ENCODE measurements at regions not wholly inside any gene's neighbourhood (a gene's known extent, or its start where the extent isn't known, plus 50 kb on each side); places are given as distances from the start of the nearest gene placed in this dataset.

GRCh38 chr10:108060246-108060645, 895.7 kb upstream of the SORCS1 start:
- 35 to 54% (median 48%) methylated on average over 1 of the region's 1 CpG for WGBS, 3 donors
- TF ChIP-seq CTCF (IDR thresholded peaks at IDR 0.05) (no peak), POLR2A (IDR thresholded peaks at IDR 0.05) (no peak), EP300 (IDR thresholded peaks at IDR 0.05) (no peak)
- no peak for DNase-seq
- no peaks in the 10 kb centered on the region for H3K27me3 ChIP-seq
- H3K36me3 ChIP-seq = no peaks in the 10 kb centered on the region
- H3K4me3 ChIP-seq = no peak overlapping the region
- intact Hi-C loops (cut with DNase I) = no loop called here
- no peak overlapping the region for H3K27ac ChIP-seq
- H3K4me1 ChIP-seq (ENCODE audit: insufficient read depth) = no peaks in the 10 kb centered on the region
- H3K9me3 ChIP-seq = no peaks in the 10 kb centered on the region

DNA sequence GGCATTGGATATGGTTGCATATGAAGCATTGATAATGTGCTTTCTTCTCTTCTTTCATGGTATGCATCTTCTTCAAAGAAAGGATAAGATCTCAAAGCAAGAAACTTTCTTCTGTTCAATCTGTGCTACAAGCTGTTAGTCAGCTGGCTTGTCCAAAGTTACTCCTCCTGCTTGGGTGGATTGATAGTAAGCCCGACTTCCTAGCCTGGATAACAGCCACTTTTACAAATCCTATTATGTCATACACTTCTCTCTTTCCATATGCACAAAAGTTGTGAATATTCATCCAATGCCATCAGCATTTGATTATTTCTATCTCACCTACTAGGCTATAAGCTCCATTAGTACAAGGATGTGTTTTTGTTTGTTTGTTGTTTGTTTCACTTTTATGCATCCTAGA, 891.0 kb upstream of the SORCS1 start:
- WGBS, 3 donors = 47 to 49% (median 48%) methylated on average over 1 of the region's 1 CpG
- Histone ChIP-seq H3K36me3 (no peaks in the 10 kb centered on the region), H3K27ac (no peak overlapping the region), H3K27me3 (no peaks in the 10 kb centered on the region), H3K4me3 (no peak overlapping the region), H3K9me3 (no peaks in the 10 kb centered on the region), H3K4me1 (ENCODE audit: insufficient read depth) (no peaks in the 10 kb centered on the region)
- DNase-seq = no peak
- intact Hi-C loops (cut with DNase I) = no loop called here
- TF ChIP-seq POLR2A (IDR thresholded peaks at IDR 0.05) (no peak), EP300 (IDR thresholded peaks at IDR 0.05) (no peak), CTCF (IDR thresholded peaks at IDR 0.05) (no peak)

DNA sequence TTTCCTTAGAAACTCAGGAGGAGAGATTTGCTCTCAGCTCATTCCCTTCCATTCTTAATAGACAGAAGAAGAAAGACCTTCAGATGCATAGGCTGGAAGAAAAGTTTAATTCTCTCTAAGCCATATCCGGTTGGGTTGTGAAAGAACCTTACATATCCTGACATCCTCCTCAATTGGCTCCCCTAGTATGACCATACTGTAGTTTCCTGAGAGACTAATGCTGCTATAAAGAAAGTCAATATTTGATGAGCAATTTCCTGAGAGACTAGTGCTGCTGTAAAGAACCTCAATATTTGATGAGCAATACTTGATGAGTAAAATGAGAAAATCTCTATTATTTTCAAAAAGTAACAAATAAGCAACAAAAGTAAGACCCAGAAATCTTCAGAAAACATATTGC, 888.5 kb upstream of the SORCS1 start:
- TF ChIP-seq EP300 (IDR thresholded peaks at IDR 0.05) (no peak), POLR2A (IDR thresholded peaks at IDR 0.05) (no peak), CTCF (IDR thresholded peaks at IDR 0.05) (no peak)
- Histone ChIP-seq H3K27me3 (no peaks in the 10 kb centered on the region), H3K4me1 (ENCODE audit: insufficient read depth) (no peaks in the 10 kb centered on the region), H3K27ac (no peak overlapping the region), H3K4me3 (no peak overlapping the region), H3K9me3 (no peaks in the 10 kb centered on the region), H3K36me3 (no peaks in the 10 kb centered on the region)
- intact Hi-C loops (cut with DNase I) = no loop called here
- 81 to 91% (median 85%) methylated on average over 1 of the region's 1 CpG for WGBS, 3 donors
- no peak for DNase-seq

DNA sequence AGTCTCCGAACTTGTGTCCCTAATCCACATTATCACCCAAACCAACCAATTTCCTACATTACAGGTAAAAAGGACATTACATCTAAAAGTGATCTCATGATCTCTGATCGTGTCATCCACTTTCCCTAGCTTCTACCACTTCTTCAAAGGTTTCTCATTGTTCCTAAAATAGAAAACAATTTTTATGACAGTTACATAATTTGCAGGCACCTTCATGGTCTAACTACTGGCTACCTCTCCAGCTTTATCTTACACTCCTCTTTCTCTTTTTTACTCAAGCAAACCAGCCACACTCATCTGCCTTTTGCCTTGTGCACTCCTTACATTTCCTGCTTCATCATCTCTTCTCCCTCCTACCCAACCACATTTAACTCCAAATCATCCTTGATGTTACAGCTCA, 886.7 kb upstream of the SORCS1 start:
- no peak overlapping the region for H3K27ac ChIP-seq
- no peaks in the 10 kb centered on the region for H3K9me3 ChIP-seq
- TF ChIP-seq POLR2A (IDR thresholded peaks at IDR 0.05) (no peak), EP300 (IDR thresholded peaks at IDR 0.05) (no peak), CTCF (IDR thresholded peaks at IDR 0.05) (no peak)
- no peaks in the 10 kb centered on the region for H3K27me3 ChIP-seq
- WGBS, 3 donors = 83 to 86% (median 84%) methylated on average over 2 of the region's 2 CpGs
- H3K4me1 ChIP-seq (ENCODE audit: insufficient read depth) = no peaks in the 10 kb centered on the region
- DNase-seq = no peak
- no peak overlapping the region for H3K4me3 ChIP-seq
- H3K36me3 ChIP-seq = no peaks in the 10 kb centered on the region
- intact Hi-C loops (cut with DNase I) = no loop called here

GRCh38 chr10:108050626-108051025, 886.1 kb upstream of the SORCS1 start:
- no peaks in the 10 kb centered on the region for H3K4me1 ChIP-seq (ENCODE audit: insufficient read depth)
- intact Hi-C loops (cut with DNase I) = no loop called here
- no peaks in the 10 kb centered on the region for H3K9me3 ChIP-seq
- no peak overlapping the region for H3K4me3 ChIP-seq
- H3K27ac ChIP-seq = no peak overlapping the region
- no peak for DNase-seq
- H3K36me3 ChIP-seq = no peaks in the 10 kb centered on the region
- no peak for TF ChIP-seq POLR2A (IDR thresholded peaks at IDR 0.05)
- TF ChIP-seq CTCF (IDR thresholded peaks at IDR 0.05) = no peak
- TF ChIP-seq EP300 (IDR thresholded peaks at IDR 0.05) = no peak
- WGBS, 3 donors = 64 to 77% (median 66%) methylated on average over 1 of the region's 1 CpG
- H3K27me3 ChIP-seq = no peaks in the 10 kb centered on the region

Measured in ovary (tissue), 7 donors.